ENCODE measurements at regions not wholly inside any gene's neighbourhood (a gene's known extent, or its start where the extent isn't known, plus 50 kb on each side); places are given as distances from the start of the nearest gene placed in this dataset.
A peak's percentile ranks its signal among the peaks of the same experiment; 100 is the strongest.

GRCh38 chrX:10781847-10782530 lies 161.6 kb upstream of the MID1 start:
- CTCF ChIA-PET = interaction anchor here (2.5 kb wide), 1 partner anchor 13 kb away, joined by 10 read pairs; no protein-coding TSS in a partner anchor
- no peak for ATAC-seq

GRCh38 chrX:10783451-10783995 lies 163.1 kb upstream of the MID1 start:
- ChIA-PET CTCF (interaction anchor here (1.0 to 2.5 kb wide), 3 partner anchors 14 to 317 kb away, joined by 3 to 10 read pairs (median 3); no protein-coding TSS in a partner anchor), POLR2A (interaction anchor here (0.5 kb wide), 1 partner anchor 300 kb away, joined by 3 read pairs; no protein-coding TSS in a partner anchor)
- 91% methylated on average over 2 of the region's 2 CpGs for WGBS (ENCODE audit: missing lambda C conversion rate)

More at GRCh38 chrX:10781847-10782530, 161.6 kb upstream of the MID1 start:
- POLR2A ChIA-PET = no interaction called here
- WGBS (ENCODE audit: missing lambda C conversion rate) = 67% methylated on average over 9 of the region's 9 CpGs
- H3K9me3 ChIP-seq = no peaks in the 10 kb centered on the region
- no peak for DNase-seq (ENCODE audit: low read depth in 1 of 2, low spot score in 1 of 2)
- H3K4me1 ChIP-seq = no peaks in the 10 kb centered on the region
- no peak for FAIRE-seq
- TF ChIP-seq CHD4 (IDR thresholded peaks at IDR 0.05; ENCODE audit: borderline replicate concordance) (no peak), MAFK (IDR thresholded peaks at IDR 0.05; ENCODE audit: partially characterized antibody) (no peak), CTCF (IDR thresholded peaks at IDR 0.05) (no peak), EHF (CRISPR knock-in tag; IDR thresholded peaks at IDR 0.05) (no peak), RCOR1 (IDR thresholded peaks at IDR 0.05; ENCODE audit: low read depth, low read length) (no peak), MYC (IDR thresholded peaks at IDR 0.05; ENCODE audit: borderline replicate concordance, low read length) (no peak)
- H3K4me3 ChIP-seq = no peak overlapping the region
- no peak overlapping the region for H3K27ac ChIP-seq
- no peak overlapping the region for H3K4me2 ChIP-seq

More at GRCh38 chrX:10783451-10783995, 163.1 kb upstream of the MID1 start:
- H3K4me3 ChIP-seq = no peak overlapping the region
- no peaks in the 10 kb centered on the region for H3K4me1 ChIP-seq
- DNase-seq (ENCODE audit: low read depth in 1 of 2, low spot score in 1 of 2) (no peak), ATAC-seq (no peak), FAIRE-seq (peak; percentile 98)
- TF ChIP-seq ZNF302 (CRISPR knock-in tag; IDR thresholded peaks at IDR 0.05) (no peak), PBX3 (IDR thresholded peaks at IDR 0.05) (no peak), BCL3 (IDR thresholded peaks at IDR 0.05) (no peak), GATA3 (IDR thresholded peaks at IDR 0.05; ENCODE audit: borderline replicate concordance) (no peak), HMGXB4 (CRISPR knock-in tag; IDR thresholded peaks at IDR 0.05; ENCODE audit: borderline replicate concordance) (no peak), EP300 (IDR thresholded peaks at IDR 0.05) (no peak), MAZ (IDR thresholded peaks at IDR 0.05; ENCODE audit: borderline replicate concordance, low read depth, low read length) (no peak), RARB (CRISPR knock-in tag; IDR thresholded peaks at IDR 0.05) (no peak), SMC3 (IDR thresholded peaks at IDR 0.05) (no peak), NPAS2 (CRISPR knock-in tag; IDR thresholded peaks at IDR 0.05; ENCODE audit: borderline replicate concordance) (no peak), BHLHE40 (IDR thresholded peaks at IDR 0.05; ENCODE audit: low read depth, low read length) (no peak), TP53 (CRISPR knock-in tag; IDR thresholded peaks at IDR 0.05) (no peak), HEYL (CRISPR knock-in tag; IDR thresholded peaks at IDR 0.05) (no peak), CEBPB (IDR thresholded peaks at IDR 0.05) (no peak), RCOR1 (IDR thresholded peaks at IDR 0.05; ENCODE audit: low read depth, low read length) (no peak), HOXB5 (CRISPR knock-in tag; IDR thresholded peaks at IDR 0.05) (no peak), HES2 (IDR thresholded peaks at IDR 0.05) (no peak), EHF (CRISPR knock-in tag; IDR thresholded peaks at IDR 0.05) (no peak)
- H3K9me3 ChIP-seq = no peaks in the 10 kb centered on the region
- H3K4me2 ChIP-seq = no peak overlapping the region
- H3K27ac ChIP-seq = no peak overlapping the region
